Endothelial cell of umbilical vein (primary cell): ENCODE measurements at regions not wholly inside any gene's neighbourhood (a gene's known extent, or its start where the extent isn't known, plus 50 kb on each side); places are given as distances from the start of the nearest gene placed in this dataset.

ENCODE experiments used
- BruUV-seq: library from RNA; stranded (reverse); fragments of 400-500 nt; replicated peaks from 2 replicates; lab custom pipeline; 2021; lab: Mats Ljungman, UMichigan
- CTCF ChIA-PET: fragments of 300-600, 350-600 bp; sonication (Branson Sonifier 250); formaldehyde crosslinking; loops from one replicate; lab custom pipeline; 2021; ENCODE audit warnings: antibody characterized with exemption, inconsistent platforms; lab: Charles Lee
- POLR2A ChIA-PET: fragments of 300-600, 350-600 bp; sonication (Branson Sonifier 250); formaldehyde crosslinking; loops from one replicate; lab custom pipeline; 2021; ENCODE audit warnings: antibody characterized with exemption, inconsistent platforms; lab: Charles Lee
- DNase-seq: peaks from one replicate; pipeline ENCODE4 v3.0.0-alpha.2; 2011; ENCODE audit warnings: low read depth, low spot score
- FAIRE-seq: peaks from 2 replicates; lab custom pipeline; 2011; peaks lifted over from hg19 to GRCh38; lab: Jason Lieb, UNC
- H2AFZ ChIP-seq: 2 replicates; pipeline ENCODE4 v1.6.0; 2012; ENCODE audit warnings: low read depth, low read length, control low read depth, inconsistent platforms
- H3K27ac ChIP-seq: 2 replicates; pipeline ENCODE4 v1.5.1; 2011; ENCODE audit warnings: low read depth, mild to moderate bottlenecking, control low read depth, low read length, moderate library complexity; ENCODE audit not compliant: insufficient read depth
- H3K27me3 ChIP-seq, 2 experiments: 2 replicates each; pipeline versions ENCODE4 v1.6.0 to v1.6.1; 2011; ENCODE audit warnings: low read length in 2 of 2, mixed read lengths in 1 of 2; ENCODE audit not compliant: control insufficient read depth in 2 of 2, insufficient read depth in 2 of 2
- H3K36me3 ChIP-seq, 2 experiments: 2 replicates in 1 of 2; 3 replicates in 1 of 2; pipeline ENCODE4 v1.5.1; 2011; ENCODE audit warnings: low read length in 2 of 2, mild to moderate bottlenecking in 1 of 2, moderate library complexity in 1 of 2; ENCODE audit not compliant: control insufficient read depth in 2 of 2, insufficient read depth in 2 of 2; ENCODE audit errors: extremely low read depth in 1 of 2
- H3K4me1 ChIP-seq: 3 replicates; pipeline ENCODE4 v1.5.1; 2011; ENCODE audit warnings: mild to moderate bottlenecking, low read length; ENCODE audit not compliant: control insufficient read depth, insufficient read depth; ENCODE audit errors: extremely low read depth
- H3K4me2 ChIP-seq: 2 replicates; pipeline ENCODE4 v1.6.1; 2011; ENCODE audit warnings: low read length, control low read depth, mixed read lengths; ENCODE audit not compliant: insufficient read depth
- H3K4me3 ChIP-seq, 3 experiments: fragments of 200-600 bp in 1 of 3; sonication (generic), shearing (Covaris generic) in 1 of 3; replicated peaks in 1 of 3; 2 replicates each; pipeline ENCODE4 v1.5.1; 2011 to 2016; ENCODE audit warnings: control low read depth in 3 of 3, low read length in 3 of 3, mild to moderate bottlenecking in 2 of 3, inconsistent platforms in 1 of 3, low read depth in 1 of 3, moderate library complexity in 1 of 3; ENCODE audit not compliant: insufficient read depth in 1 of 3
- H3K79me2 ChIP-seq: 2 replicates; pipeline ENCODE4 v1.6.0; 2012; ENCODE audit warnings: low read length, inconsistent platforms; ENCODE audit not compliant: control insufficient read depth, insufficient read depth
- H3K9ac ChIP-seq: replicated peaks from 2 replicates; pipeline ENCODE3; 2011; ENCODE audit warnings: low read length, control low read depth; ENCODE audit not compliant: insufficient read depth; ENCODE audit errors: extremely low read depth
- H3K9me1 ChIP-seq: replicated peaks from 3 replicates; pipeline ENCODE4 v1.6.0; 2011; ENCODE audit warnings: mild to moderate bottlenecking, low read length; ENCODE audit not compliant: control insufficient read depth, insufficient read depth; ENCODE audit errors: extremely low read depth
- H3K9me3 ChIP-seq: replicated peaks from 2 replicates; pipeline ENCODE4 v1.5.1; 2012; ENCODE audit warnings: low read length, inconsistent platforms; ENCODE audit not compliant: control insufficient read depth, insufficient read depth
- H4K20me1 ChIP-seq: replicated peaks from 2 replicates; pipeline ENCODE3; 2011; ENCODE audit warnings: mild to moderate bottlenecking, low read length; ENCODE audit not compliant: control insufficient read depth, insufficient read depth; ENCODE audit errors: extremely low read depth
- CTCF ChIP-seq, 2 donors: IDR thresholded peaks; 1 replicate in 1 of 2; 2 replicates in 1 of 2; pipeline ENCODE4 v1.5.1; 2011; ENCODE audit warnings: low read length in 2 of 2, mild to moderate bottlenecking in 2 of 2, moderate library complexity in 2 of 2, control low read depth in 1 of 2, inconsistent platforms in 1 of 2, low read depth in 1 of 2; ENCODE audit not compliant: insufficient read depth in 1 of 2; ENCODE audit errors: extremely low read depth in 1 of 2
- EZH2 ChIP-seq: IDR thresholded peaks from 2 replicates; pipeline ENCODE4 v1.6.1; 2012; ENCODE audit warnings: borderline replicate concordance, low read depth, mild to moderate bottlenecking, moderate library complexity, low read length, inconsistent platforms; ENCODE audit not compliant: severe bottlenecking
- FOS ChIP-seq: IDR thresholded peaks from 2 replicates; pipeline ENCODE4 v1.6.1; 2011; ENCODE audit warnings: mild to moderate bottlenecking, low read length, moderate library complexity, borderline replicate concordance; ENCODE audit not compliant: insufficient read depth
- GATA2 ChIP-seq: IDR thresholded peaks from 2 replicates; pipeline ENCODE4 v1.7.0; 2011; ENCODE audit warnings: low read depth, mild to moderate bottlenecking, moderate library complexity, mixed read lengths, low read length; ENCODE audit not compliant: insufficient read length, insufficient read depth
- JUN ChIP-seq: IDR thresholded peaks from 2 replicates; pipeline ENCODE4 v1.6.1; 2011; ENCODE audit warnings: borderline replicate concordance, low read depth; ENCODE audit not compliant: insufficient read length, insufficient read depth
- MAX ChIP-seq: IDR thresholded peaks from 2 replicates; pipeline ENCODE4 v1.6.1; 2011; ENCODE audit not compliant: insufficient read depth, insufficient read length
- MYC ChIP-seq: IDR thresholded peaks from one replicate; pipeline ENCODE4 v1.6.1; 2011; ENCODE audit warnings: mild to moderate bottlenecking, low read depth, low read length
- POLR2A ChIP-seq: IDR thresholded peaks from 2 replicates; pipeline ENCODE4 v1.6.1; 2012; ENCODE audit warnings: low read depth, mild to moderate bottlenecking, control low read depth, low read length
- POLR2AphosphoS5 ChIP-seq: IDR thresholded peaks from 2 replicates; pipeline ENCODE4 v1.6.1; 2012; ENCODE audit warnings: low read depth, mild to moderate bottlenecking, control low read depth, low read length, moderate library complexity; ENCODE audit not compliant: insufficient read depth
- dilution Hi-C: fragments of 300-500 bp; cut with MboI; formaldehyde crosslinking; loops from one replicate; pipeline ENCODE4 v1.15.0; 2019; ENCODE audit warnings: low sequenced_read_pairs; ENCODE audit not compliant: extremely low pct_ligation_motif_present
- intact Hi-C: fragments of 100-400 bp; cut with micrococcal nuclease; formaldehyde crosslinking; loops from one replicate; pipeline ENCODE4 v1.10.0; 2022

GRCh38 chr15:94119923-94120775 is 111.2 kb upstream of the MCTP2 start:
- intact Hi-C loops = loop anchor here (1.0 kb wide), 3 partner anchors 123 to 1090 kb away; no protein-coding TSS in a partner anchor
- BruUV-seq = no TSS peak
- Histone ChIP-seq H3K4me3 (no peak overlapping the region), H3K79me2 (no peaks in the 10 kb centered on the region), H2AFZ (no peak overlapping the region), H3K36me3 (no peaks in the 10 kb centered on the region), H3K9me3 (no peaks in the 10 kb centered on the region), H4K20me1 (no peaks in the 10 kb centered on the region), H3K9me1 (no peaks in the 10 kb centered on the region), H3K4me2 (no peak overlapping the region), H3K27me3 (no peaks in the 10 kb centered on the region), H3K9ac (no peak overlapping the region), H3K27ac (no peak overlapping the region), H3K4me1 (no peaks in the 10 kb centered on the region)
- TF ChIP-seq EZH2 (no peak), JUN (peak; percentile 12), POLR2A (no peak), POLR2AphosphoS5 (no peak), CTCF (IDR thresholded peaks at IDR 0.05; ENCODE audit: extremely low read depth in 1 of 2, insufficient read depth in 1 of 2, low read depth in 1 of 2, low read length in 2 of 2) (peak; percentile 62 to 63), MAX (no peak), MYC (no peak), GATA2 (no peak), FOS (no peak)
- dilution Hi-C loops = no loop called here
- POLR2A ChIA-PET = no interaction called here
- FAIRE-seq (peak; percentile 73), DNase-seq (peak; percentile 65)
- CTCF ChIA-PET = interaction anchor here (0.8 to 1.7 kb wide), 4 partner anchors 1033 to 1404 kb away, joined by 3 to 21 read pairs (median 10); no protein-coding TSS in a partner anchor
